ENCODE measurements at regions not wholly inside any gene's neighbourhood (a gene's known extent, or its start where the extent isn't known, plus 50 kb on each side); places are given as distances from the start of the nearest gene placed in this dataset.

DNA sequence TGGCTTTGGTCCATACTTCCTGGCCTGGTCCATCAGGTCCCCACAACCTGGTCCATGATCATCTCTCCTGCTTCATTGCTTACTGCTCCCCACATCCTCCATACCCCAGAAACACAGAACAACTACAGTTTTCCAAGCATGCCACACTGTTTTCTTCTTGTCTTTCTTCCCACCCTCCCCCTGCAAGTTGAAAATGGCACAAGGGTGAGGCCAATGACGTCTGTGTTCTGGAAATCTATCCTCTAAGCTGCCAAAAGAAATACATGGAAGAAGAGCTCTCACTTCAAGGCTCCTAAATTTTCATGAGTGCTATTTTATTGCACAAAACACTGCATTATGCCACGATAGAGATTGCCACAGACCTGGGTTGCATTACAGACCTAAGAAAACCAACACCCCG lies 404.4 kb downstream of the VPS13C start:
- ATAC-seq (ENCODE audit: low FRiP score) = no peak
- DNase-seq (ENCODE audit: low spot score) = no peak
- TF ChIP-seq, protein P1, sequence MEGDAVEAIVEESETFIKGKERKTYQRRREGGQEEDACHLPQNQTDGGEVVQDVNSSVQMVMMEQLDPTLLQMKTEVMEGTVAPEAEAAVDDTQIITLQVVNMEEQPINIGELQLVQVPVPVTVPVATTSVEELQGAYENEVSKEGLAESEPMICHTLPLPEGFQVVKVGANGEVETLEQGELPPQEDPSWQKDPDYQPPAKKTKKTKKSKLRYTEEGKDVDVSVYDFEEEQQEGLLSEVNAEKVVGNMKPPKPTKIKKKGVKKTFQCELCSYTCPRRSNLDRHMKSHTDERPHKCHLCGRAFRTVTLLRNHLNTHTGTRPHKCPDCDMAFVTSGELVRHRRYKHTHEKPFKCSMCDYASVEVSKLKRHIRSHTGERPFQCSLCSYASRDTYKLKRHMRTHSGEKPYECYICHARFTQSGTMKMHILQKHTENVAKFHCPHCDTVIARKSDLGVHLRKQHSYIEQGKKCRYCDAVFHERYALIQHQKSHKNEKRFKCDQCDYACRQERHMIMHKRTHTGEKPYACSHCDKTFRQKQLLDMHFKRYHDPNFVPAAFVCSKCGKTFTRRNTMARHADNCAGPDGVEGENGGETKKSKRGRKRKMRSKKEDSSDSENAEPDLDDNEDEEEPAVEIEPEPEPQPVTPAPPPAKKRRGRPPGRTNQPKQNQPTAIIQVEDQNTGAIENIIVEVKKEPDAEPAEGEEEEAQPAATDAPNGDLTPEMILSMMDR (IDR thresholded peaks at IDR 0.05) = no peak

DNA sequence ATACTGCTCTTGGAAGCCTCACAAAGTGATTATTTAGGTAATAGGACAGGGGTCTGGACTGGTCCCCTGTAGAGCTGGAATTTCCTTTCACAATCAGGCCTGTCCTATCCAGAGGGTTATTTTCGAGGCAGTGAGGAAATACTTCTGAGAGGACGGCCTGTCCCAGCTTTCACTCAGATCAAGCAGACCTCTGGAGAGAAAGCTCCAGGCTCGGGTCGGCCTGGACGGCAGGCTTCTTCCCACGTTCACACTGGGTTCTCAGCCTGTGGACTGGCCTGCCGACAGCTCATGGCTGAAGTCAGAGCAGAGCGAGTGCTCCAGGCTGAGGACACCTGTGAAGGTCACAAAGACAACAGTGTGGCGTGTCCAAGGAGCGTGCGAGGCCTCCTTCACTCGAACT lies 405.3 kb downstream of the VPS13C start:
- TF ChIP-seq, protein P1 (IDR thresholded peaks at IDR 0.05) = no peak
- ATAC-seq (ENCODE audit: low FRiP score) (peak; percentile 60), DNase-seq (ENCODE audit: low spot score) (no peak)

DNA sequence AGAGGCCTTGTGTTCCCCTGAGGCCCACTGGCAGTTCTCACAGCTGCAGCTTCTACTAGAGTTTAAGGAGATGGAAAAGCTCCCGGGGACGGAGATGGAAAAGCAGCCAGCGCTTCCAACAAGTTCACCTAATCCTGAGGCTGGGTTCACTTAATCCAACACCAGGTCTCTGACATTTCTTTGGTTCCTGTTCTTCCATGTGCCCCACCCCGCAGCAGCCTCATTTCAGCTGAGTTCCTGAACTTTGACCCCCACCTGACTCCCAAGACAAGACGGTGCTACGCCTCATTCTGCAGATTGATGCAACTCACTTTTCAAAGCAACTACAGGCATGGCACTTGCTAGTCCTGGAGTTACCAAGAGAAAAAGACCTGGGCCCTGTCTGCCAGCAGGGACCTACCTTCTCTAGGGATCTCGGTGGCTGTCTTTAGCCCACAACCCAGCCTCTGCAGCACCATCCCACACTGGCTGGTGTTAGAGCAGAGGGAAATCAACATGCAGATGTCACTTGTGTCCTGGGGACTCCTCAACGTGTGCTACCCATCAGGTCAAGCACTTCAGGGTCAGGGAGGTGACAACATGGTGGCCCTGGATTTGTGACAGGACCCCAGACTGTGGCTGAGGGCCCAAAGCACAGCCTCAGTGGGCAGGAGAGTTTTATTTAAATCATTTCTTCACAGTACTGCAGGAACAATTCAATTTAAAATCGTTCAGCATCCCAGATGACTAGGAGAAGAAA lies 406.1 kb downstream of the VPS13C start:
- TF ChIP-seq, protein P1 (IDR thresholded peaks at IDR 0.05) = no peak
- DNase-seq (ENCODE audit: low spot score) (no peak), ATAC-seq (ENCODE audit: low FRiP score) (no peak)

GRCh38 chr15:61653110-61653509 lies 407.1 kb downstream of the VPS13C start:
- no peak for ATAC-seq (ENCODE audit: low FRiP score)
- no peak for DNase-seq (ENCODE audit: low spot score)
- TF ChIP-seq, protein P1 (IDR thresholded peaks at IDR 0.05) = no peak

- no peak for DNase-seq (ENCODE audit: low spot score)
- TF ChIP-seq, protein P1 (IDR thresholded peaks at IDR 0.05) = no peak
- ATAC-seq (ENCODE audit: low FRiP score) = no peak
Measured at GRCh38 chr15:61651267-61651666, 409.0 kb downstream of the VPS13C start.

- TF ChIP-seq, protein P1 (IDR thresholded peaks at IDR 0.05) = no peak
- DNase-seq (ENCODE audit: low spot score) (no peak), ATAC-seq (ENCODE audit: low FRiP score) (no peak)
Measured at GRCh38 chr15:61649046-61649445, 411.2 kb downstream of the VPS13C start.

DNA sequence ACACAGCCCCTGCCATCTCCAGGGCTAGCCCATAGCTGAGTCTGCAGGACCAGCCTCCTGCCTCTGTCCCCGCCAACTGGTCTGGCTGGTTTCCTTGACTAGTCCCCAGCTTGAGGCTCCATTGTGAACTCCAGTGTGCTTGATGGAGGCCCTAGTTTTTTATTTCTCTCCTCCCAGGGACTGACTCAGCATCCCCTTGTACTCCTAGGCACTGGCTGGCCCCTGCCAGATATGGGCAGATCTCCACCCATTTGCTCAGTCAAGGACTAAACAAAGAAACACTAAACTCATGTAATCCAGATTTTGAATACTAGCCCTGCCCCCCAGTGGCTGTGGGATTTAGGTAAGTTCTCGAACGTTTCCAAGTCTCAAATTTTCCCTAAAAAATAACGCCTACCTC lies 415.4 kb upstream of the RORA start:
- DNase-seq (ENCODE audit: low spot score) (no peak), ATAC-seq (ENCODE audit: low FRiP score) (no peak)
- TF ChIP-seq, protein P1 (IDR thresholded peaks at IDR 0.05) = no peak
